Keratinocyte (primary cell): ENCODE measurements at regions not wholly inside any gene's neighbourhood (a gene's known extent, or its start where the extent isn't known, plus 50 kb on each side); places are given as distances from the start of the nearest gene placed in this dataset.

Experiments used
- DNase-seq: peaks from one replicate; pipeline ENCODE4 v3.0.0-alpha.2; 2011; ENCODE audit warnings: low read depth, missing footprints, low spot score
- FAIRE-seq: peaks from 2 replicates; lab custom pipeline; 2011; peaks lifted over from hg19 to GRCh38; lab: Jason Lieb, UNC
- H2AFZ ChIP-seq: 2 replicates; pipeline ENCODE4 v1.6.0; 2012; ENCODE audit warnings: low read length, control low read depth, inconsistent platforms; ENCODE audit not compliant: control insufficient read depth
- H3K27ac ChIP-seq: 2 replicates; pipeline ENCODE4 v1.5.1; 2011; ENCODE audit warnings: low read length; ENCODE audit not compliant: control insufficient read depth, insufficient read depth
- H3K27me3 ChIP-seq: 3 replicates; pipeline ENCODE4 v1.6.0; 2011; ENCODE audit warnings: low read length; ENCODE audit not compliant: control insufficient read depth, insufficient read depth; ENCODE audit errors: extremely low read depth
- H3K36me3 ChIP-seq, 2 experiments: 2 replicates in 1 of 2; 3 replicates in 1 of 2; pipeline ENCODE4 v1.5.1; 2011; ENCODE audit warnings: low read length in 2 of 2, mild to moderate bottlenecking in 1 of 2; ENCODE audit not compliant: control insufficient read depth in 2 of 2, insufficient read depth in 2 of 2; ENCODE audit errors: extremely low read depth in 1 of 2
- H3K4me1 ChIP-seq: 3 replicates; pipeline ENCODE4 v1.5.1; 2011; ENCODE audit warnings: low read length; ENCODE audit not compliant: control insufficient read depth, insufficient read depth; ENCODE audit errors: extremely low read depth
- H3K4me2 ChIP-seq: 3 replicates; pipeline ENCODE4 v1.6.0; 2011; ENCODE audit warnings: low read depth, low read length; ENCODE audit not compliant: control insufficient read depth, insufficient read depth; ENCODE audit errors: extremely low read depth
- H3K4me3 ChIP-seq, 3 experiments: fragments of 200-600 bp in 1 of 3; sonication (generic) in 1 of 3; 2 replicates in 2 of 3; 3 replicates in 1 of 3; pipeline ENCODE4 v1.5.1; 2011 to 2016; ENCODE audit warnings: low read length in 3 of 3, mild to moderate bottlenecking in 3 of 3, control low read depth in 2 of 3, inconsistent platforms in 1 of 3, low read depth in 1 of 3, mixed read lengths in 1 of 3, mixed run types in 1 of 3, moderate library complexity in 1 of 3; ENCODE audit not compliant: control insufficient read depth in 2 of 3, insufficient read depth in 2 of 3; ENCODE audit errors: extremely low read depth in 1 of 3
- H3K79me2 ChIP-seq: 2 replicates; pipeline ENCODE4 v1.6.0; 2012; ENCODE audit warnings: low read length; ENCODE audit not compliant: control insufficient read depth, insufficient read depth
- H3K9ac ChIP-seq: 3 replicates; pipeline ENCODE4 v1.6.0; 2011; ENCODE audit warnings: low read length; ENCODE audit not compliant: control insufficient read depth, insufficient read depth; ENCODE audit errors: extremely low read depth
- H3K9me1 ChIP-seq: 3 replicates; pipeline ENCODE4 v1.6.0; 2011; ENCODE audit warnings: low read length; ENCODE audit not compliant: control insufficient read depth, insufficient read depth; ENCODE audit errors: extremely low read depth
- H3K9me3 ChIP-seq: 2 replicates; pipeline ENCODE4 v1.5.1; 2012; ENCODE audit warnings: low read depth, low read length; ENCODE audit not compliant: control insufficient read depth
- H4K20me1 ChIP-seq: 3 replicates; pipeline ENCODE4 v1.6.0; 2011; ENCODE audit warnings: low read length; ENCODE audit not compliant: control insufficient read depth, insufficient read depth; ENCODE audit errors: extremely low read depth
- EZH2 ChIP-seq: IDR thresholded peaks from one replicate; pipeline ENCODE4 v1.6.1; 2012; ENCODE audit warnings: inconsistent platforms, mild to moderate bottlenecking, low read length, moderate library complexity
- dilution Hi-C: fragments of 300-500 bp; cut with MboI; formaldehyde crosslinking; loops from one replicate; pipeline ENCODE4 v1.7.0; 2020; ENCODE audit warnings: low sequenced_read_pairs; ENCODE audit not compliant: extremely low pct_ligation_motif_present
- TF ChIP-seq, protein P1 (sequence below), 3 experiments: IDR thresholded peaks in 1 of 3; conservative IDR thresholded peaks in 1 of 3; optimal IDR thresholded peaks in 1 of 3; 2 replicates in 2 of 3; 3 replicates in 1 of 3; pipeline versions ENCODE3 to v1.5.1; 2011; ENCODE audit warnings: low read length in 3 of 3, mild to moderate bottlenecking in 3 of 3, moderate library complexity in 2 of 3, control low read depth in 1 of 3, inconsistent platforms in 1 of 3; ENCODE audit not compliant: insufficient read depth in 2 of 3; ENCODE audit errors: extremely low read depth in 1 of 3

DNA sequence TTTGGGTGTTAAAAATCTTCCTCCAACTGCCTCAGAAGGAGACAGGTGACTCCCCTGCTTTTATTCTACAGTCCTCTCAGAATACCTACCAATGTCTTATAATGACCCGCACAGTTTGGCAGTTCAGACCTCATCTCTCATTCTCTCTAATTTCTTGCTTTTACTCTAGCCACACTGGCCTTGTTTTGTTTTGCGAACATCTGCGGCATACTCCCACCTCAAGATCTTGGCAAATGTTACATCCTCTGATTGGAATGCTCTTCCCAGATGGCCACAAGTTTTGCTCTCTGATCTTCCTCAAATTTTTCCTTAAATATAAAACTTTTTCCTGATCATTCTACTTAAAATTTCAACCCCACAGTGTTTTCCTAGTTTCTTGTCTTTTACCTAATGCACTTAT lies 94.1 kb downstream of the PLSCR2 start:
- no peaks in the 10 kb centered on the region for H3K9me3 ChIP-seq
- no peaks in the 10 kb centered on the region for H3K4me1 ChIP-seq
- dilution Hi-C loops = no loop called here
- FAIRE-seq (no peak), DNase-seq (no peak)
- H3K27me3 ChIP-seq = no peaks in the 10 kb centered on the region
- no peak overlapping the region for H3K4me3 ChIP-seq
- H3K9ac ChIP-seq = no peak overlapping the region
- H2AFZ ChIP-seq = no peak overlapping the region
- H3K9me1 ChIP-seq = no peaks in the 10 kb centered on the region
- H3K4me2 ChIP-seq = no peak overlapping the region
- no peaks in the 10 kb centered on the region for H3K79me2 ChIP-seq
- no peak for TF ChIP-seq EZH2
- TF ChIP-seq, protein P1, sequence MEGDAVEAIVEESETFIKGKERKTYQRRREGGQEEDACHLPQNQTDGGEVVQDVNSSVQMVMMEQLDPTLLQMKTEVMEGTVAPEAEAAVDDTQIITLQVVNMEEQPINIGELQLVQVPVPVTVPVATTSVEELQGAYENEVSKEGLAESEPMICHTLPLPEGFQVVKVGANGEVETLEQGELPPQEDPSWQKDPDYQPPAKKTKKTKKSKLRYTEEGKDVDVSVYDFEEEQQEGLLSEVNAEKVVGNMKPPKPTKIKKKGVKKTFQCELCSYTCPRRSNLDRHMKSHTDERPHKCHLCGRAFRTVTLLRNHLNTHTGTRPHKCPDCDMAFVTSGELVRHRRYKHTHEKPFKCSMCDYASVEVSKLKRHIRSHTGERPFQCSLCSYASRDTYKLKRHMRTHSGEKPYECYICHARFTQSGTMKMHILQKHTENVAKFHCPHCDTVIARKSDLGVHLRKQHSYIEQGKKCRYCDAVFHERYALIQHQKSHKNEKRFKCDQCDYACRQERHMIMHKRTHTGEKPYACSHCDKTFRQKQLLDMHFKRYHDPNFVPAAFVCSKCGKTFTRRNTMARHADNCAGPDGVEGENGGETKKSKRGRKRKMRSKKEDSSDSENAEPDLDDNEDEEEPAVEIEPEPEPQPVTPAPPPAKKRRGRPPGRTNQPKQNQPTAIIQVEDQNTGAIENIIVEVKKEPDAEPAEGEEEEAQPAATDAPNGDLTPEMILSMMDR (optimal IDR thresholded peaks at IDR 0.05 in 1 of 3, IDR thresholded peaks at IDR 0.05 in 1 of 3, conservative IDR thresholded peaks at IDR 0.05 in 1 of 3; ENCODE audit: extremely low read depth in 1 of 3, insufficient read depth in 2 of 3, low read length in 3 of 3) = no peak
- no peak overlapping the region for H3K27ac ChIP-seq
- no peaks in the 10 kb centered on the region for H3K36me3 ChIP-seq
- no peaks in the 10 kb centered on the region for H4K20me1 ChIP-seq

DNA sequence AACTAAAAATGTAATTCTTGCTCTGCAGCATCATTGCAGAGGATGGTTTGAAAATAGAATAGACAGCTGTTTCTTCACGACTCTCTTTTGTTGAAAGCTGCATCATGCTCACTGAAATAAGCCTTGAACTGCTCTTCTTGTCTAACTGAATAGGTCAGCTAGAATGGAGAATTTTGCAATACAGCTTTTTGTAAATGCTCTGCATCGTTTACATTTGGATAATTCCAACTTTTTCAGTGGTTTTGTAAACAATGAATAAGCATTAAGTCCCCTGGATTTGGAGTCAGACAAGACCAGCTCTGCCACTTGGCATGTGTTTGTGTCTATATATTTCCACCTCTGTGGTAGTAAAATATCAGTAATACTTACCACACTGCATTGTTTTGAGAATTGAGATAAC lies 95.2 kb downstream of the PLSCR2 start:
- no peaks in the 10 kb centered on the region for H3K9me1 ChIP-seq
- H3K79me2 ChIP-seq = no peaks in the 10 kb centered on the region
- H3K9ac ChIP-seq = no peak overlapping the region
- FAIRE-seq (no peak), DNase-seq (no peak)
- H3K27me3 ChIP-seq = no peaks in the 10 kb centered on the region
- TF ChIP-seq, protein P1 (optimal IDR thresholded peaks at IDR 0.05 in 1 of 3, IDR thresholded peaks at IDR 0.05 in 1 of 3, conservative IDR thresholded peaks at IDR 0.05 in 1 of 3; ENCODE audit: extremely low read depth in 1 of 3, insufficient read depth in 2 of 3, low read length in 3 of 3) = no peak
- TF ChIP-seq EZH2 = no peak
- no peak overlapping the region for H3K27ac ChIP-seq
- dilution Hi-C loops = no loop called here
- H3K4me2 ChIP-seq = no peak overlapping the region
- H3K9me3 ChIP-seq = no peaks in the 10 kb centered on the region
- H3K36me3 ChIP-seq = no peaks in the 10 kb centered on the region
- no peak overlapping the region for H3K4me3 ChIP-seq
- no peaks in the 10 kb centered on the region for H4K20me1 ChIP-seq
- no peaks in the 10 kb centered on the region for H3K4me1 ChIP-seq
- no peak overlapping the region for H2AFZ ChIP-seq
